ENCODE measurements at regions not wholly inside any gene's neighbourhood (a gene's known extent, or its start where the extent isn't known, plus 50 kb on each side); places are given as distances from the start of the nearest gene placed in this dataset.

GRCh38 chr2:150643114-150643725, 155.8 kb upstream of the RND3 start (continued):
- no peak for TF ChIP-seq ZNF462 (CRISPR knock-in tag; IDR thresholded peaks at IDR 0.05)
- TF ChIP-seq CREB1 (CRISPR knock-in tag; IDR thresholded peaks at IDR 0.05; ENCODE audit: low read depth), result no peak
- no peak for TF ChIP-seq REST (IDR thresholded peaks at IDR 0.05; ENCODE audit: unreplicated experiment)
- no peak for TF ChIP-seq EZH2phosphoT487 (IDR thresholded peaks at IDR 0.05; ENCODE audit: unreplicated experiment)

GRCh38 chr2:150640039-150640438, 152.6 kb upstream of the RND3 start:
- H3K79me2 ChIP-seq (replicated peaks; ENCODE audit: insufficient read depth), result no peaks in the 10 kb centered on the region
- ATAC-seq, result no peak
- no peaks in the 10 kb centered on the region for H3K4me1 ChIP-seq (ENCODE audit: insufficient read depth)
- H3K36me3 Mint-ChIP-seq (ENCODE audit: low read depth), result no peaks in the 10 kb centered on the region
- H2AFZ ChIP-seq, result peak overlapping the region; percentile 64
- H3K4me3 Mint-ChIP-seq, result no peak overlapping the region
- no peak overlapping the region for H3K27ac ChIP-seq (ENCODE audit: low read depth)
- no peaks in the 10 kb centered on the region for H3K9me3 Mint-ChIP-seq
- peaks cover 4% of the 10 kb centered on the region; the same call in 1 of the 3 replicates for H3K4me1 Mint-ChIP-seq
- H3F3A ChIP-seq (replicated peaks; ENCODE audit: low read depth), result no peaks in the 10 kb centered on the region
- no peaks in the 10 kb centered on the region for H3K27me3 ChIP-seq (ENCODE audit: insufficient read depth)
- H3K4me2 ChIP-seq, result no peak overlapping the region
- no peaks in the 10 kb centered on the region for H3K36me3 ChIP-seq (ENCODE audit: insufficient read depth)
- no peak overlapping the region; the same call in 1 of the 2 replicates for H3K27ac Mint-ChIP-seq
- no peaks in the 10 kb centered on the region for H4K20me1 ChIP-seq (replicated peaks; ENCODE audit: insufficient read depth)
- peaks cover 10% of the 10 kb centered on the region for H3K9me2 ChIP-seq (ENCODE audit: insufficient read depth)
- no peak overlapping the region for H3K4me3 ChIP-seq
- H3K27me3 Mint-ChIP-seq (ENCODE audit: insufficient read depth, low read depth, poor library complexity), result no peaks in the 10 kb centered on the region
- DNase-seq (ENCODE audit: low spot score), result no peak
- TF ChIP-seq ZNF462 (CRISPR knock-in tag; IDR thresholded peaks at IDR 0.05), result no peak
- TF ChIP-seq ZNF114 (CRISPR knock-in tag; IDR thresholded peaks at IDR 0.05), result no peak

All from GM23338 (cell line).